Epithelial cell of proximal tubule (primary cell): ENCODE measurements at regions not wholly inside any gene's neighbourhood (a gene's known extent, or its start where the extent isn't known, plus 50 kb on each side); places are given as distances from the start of the nearest gene placed in this dataset.

Experiments
- DNase-seq: peaks from one replicate; pipeline ENCODE4 v3.0.0-alpha.2; 2011; ENCODE audit warnings: low read depth
- H3K4me3 ChIP-seq: 2 replicates; pipeline ENCODE4 v1.5.1; 2011; ENCODE audit warnings: low read depth, mild to moderate bottlenecking, low read length
- TF ChIP-seq, protein P1 (sequence below): conservative IDR thresholded peaks from 2 replicates; pipeline ENCODE4 v1.5.1; 2012; ENCODE audit warnings: low read depth, mild to moderate bottlenecking, low read length

DNA sequence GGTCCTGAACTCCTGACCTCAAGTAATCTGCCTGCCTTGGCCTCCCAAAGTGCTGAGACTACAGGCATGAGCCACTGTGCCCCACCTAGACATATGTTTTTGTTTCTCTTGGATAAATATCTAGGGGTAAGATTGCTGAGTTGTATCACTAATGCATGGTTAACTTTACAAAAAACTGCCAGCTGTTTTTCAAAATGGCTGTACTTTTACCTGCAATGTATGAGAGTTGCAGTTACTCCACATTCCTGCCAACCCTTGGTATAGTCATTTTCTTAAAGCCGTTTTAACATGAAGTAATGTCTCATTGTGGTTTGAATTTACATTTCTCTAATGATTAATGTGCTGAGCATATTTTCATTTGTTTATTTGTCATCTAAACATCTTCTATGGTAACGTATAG is 289.7 kb downstream of the UTRN start:
- DNase-seq = no peak
- no peak overlapping the region for H3K4me3 ChIP-seq
- TF ChIP-seq, protein P1, sequence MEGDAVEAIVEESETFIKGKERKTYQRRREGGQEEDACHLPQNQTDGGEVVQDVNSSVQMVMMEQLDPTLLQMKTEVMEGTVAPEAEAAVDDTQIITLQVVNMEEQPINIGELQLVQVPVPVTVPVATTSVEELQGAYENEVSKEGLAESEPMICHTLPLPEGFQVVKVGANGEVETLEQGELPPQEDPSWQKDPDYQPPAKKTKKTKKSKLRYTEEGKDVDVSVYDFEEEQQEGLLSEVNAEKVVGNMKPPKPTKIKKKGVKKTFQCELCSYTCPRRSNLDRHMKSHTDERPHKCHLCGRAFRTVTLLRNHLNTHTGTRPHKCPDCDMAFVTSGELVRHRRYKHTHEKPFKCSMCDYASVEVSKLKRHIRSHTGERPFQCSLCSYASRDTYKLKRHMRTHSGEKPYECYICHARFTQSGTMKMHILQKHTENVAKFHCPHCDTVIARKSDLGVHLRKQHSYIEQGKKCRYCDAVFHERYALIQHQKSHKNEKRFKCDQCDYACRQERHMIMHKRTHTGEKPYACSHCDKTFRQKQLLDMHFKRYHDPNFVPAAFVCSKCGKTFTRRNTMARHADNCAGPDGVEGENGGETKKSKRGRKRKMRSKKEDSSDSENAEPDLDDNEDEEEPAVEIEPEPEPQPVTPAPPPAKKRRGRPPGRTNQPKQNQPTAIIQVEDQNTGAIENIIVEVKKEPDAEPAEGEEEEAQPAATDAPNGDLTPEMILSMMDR = no peak

DNA sequence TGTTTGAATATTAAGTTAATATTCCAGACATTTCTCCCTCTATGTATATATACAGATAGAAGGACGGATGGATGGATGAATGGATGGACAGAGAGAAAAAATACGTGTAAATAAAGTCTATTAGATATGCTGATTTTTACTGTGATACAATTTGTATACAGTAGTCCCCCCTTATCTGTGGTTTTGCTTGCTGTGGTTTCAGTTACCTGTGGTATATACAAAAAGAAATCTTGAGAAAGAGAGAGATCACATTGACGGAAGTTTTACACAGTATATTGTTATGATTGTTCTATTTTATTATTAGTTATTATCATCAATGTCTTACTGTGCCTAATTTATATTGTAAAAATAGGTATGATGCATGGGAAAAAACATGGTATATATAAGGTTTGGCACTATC is 290.2 kb downstream of the UTRN start:
- TF ChIP-seq, protein P1 = no peak
- DNase-seq = no peak

DNA sequence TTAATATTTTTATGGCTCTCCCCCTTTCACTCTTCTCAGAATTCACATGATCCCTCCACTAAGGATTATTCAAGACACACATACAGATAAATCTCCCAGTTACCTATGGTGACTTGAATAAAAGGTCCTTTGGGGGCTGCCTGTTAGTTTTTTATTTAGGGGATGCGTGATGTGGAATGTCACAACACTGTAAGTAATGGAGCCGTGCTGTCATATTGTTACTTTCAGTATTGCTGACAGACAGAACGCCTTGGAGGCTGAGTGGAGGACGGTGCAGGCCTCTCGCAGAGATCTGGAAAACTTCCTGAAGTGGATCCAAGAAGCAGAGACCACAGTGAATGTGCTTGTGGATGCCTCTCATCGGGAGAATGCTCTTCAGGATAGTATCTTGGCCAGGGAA is 291.7 kb downstream of the UTRN start:
- H3K4me3 ChIP-seq = no peak overlapping the region
- TF ChIP-seq, protein P1 = no peak
- DNase-seq = no peak

More for the DNA sequence above, 290.2 kb downstream of the UTRN start:
- H3K4me3 ChIP-seq = no peak overlapping the region

DNA sequence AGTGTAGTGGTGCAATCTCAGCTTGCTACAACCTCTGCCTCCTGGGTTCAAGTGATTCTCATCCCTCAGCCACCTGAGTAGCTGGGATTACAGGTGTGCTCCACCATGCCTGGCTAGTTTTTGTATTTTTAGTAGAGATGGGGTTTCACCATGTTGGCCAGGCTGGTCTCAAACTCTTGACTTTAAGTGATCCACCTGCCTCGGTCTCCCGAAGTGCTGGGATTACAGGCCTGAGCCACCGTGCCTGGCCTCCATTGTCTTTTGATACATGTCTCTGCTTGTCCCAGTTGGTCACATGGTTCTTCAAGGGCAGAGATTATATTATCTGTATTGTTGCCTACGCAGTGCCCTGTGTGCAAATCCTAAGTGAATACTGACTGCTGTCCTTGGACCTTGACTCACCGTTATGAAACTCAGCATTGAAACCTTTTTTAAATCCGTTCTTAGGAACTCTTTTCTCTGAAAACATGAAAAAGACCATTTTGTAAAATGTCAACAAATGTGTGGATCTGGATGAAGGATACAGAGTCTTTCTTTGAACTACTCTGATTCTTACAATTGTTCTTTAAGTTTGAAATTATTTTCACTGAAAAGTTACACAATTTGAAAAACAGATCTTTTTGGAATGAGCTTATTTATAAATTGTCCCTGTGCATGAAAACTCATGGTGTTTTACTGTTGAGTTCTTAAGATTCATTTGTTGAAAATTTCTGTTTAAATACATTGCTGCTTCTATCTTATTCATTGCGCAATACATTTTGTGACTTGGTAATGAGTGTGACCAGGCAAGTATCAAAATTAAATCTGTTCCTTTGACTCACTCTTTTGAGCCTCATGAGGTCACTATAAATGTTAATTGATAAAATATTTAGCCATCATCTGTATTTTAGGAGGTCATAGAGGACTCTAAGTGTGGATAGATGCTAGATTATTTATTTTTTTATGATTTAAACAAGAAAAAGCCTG is 293.5 kb downstream of the UTRN start:
- TF ChIP-seq, protein P1 = no peak
- H3K4me3 ChIP-seq = no peak overlapping the region
- DNase-seq = no peak

DNA sequence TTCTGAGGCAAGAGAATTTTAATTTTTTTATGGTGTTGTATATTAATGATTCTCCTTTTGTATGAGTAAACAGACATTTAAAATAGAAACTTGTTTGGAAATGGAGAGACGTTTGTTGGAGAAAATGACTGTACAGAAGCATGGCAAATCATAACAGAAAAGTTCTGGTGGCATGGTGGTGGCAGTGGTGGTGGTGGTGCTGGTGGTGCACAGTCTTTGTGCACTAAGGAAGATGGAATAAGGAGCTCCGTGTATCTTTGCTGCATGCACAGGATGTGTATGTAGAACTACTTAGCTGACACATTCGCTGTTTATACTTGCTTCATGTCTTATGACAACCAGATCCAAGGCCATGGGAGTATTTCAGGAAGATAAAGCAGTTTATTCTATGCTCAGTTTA is 294.9 kb downstream of the UTRN start:
- TF ChIP-seq, protein P1 = no peak
- no peak overlapping the region for H3K4me3 ChIP-seq
- DNase-seq = no peak

DNA sequence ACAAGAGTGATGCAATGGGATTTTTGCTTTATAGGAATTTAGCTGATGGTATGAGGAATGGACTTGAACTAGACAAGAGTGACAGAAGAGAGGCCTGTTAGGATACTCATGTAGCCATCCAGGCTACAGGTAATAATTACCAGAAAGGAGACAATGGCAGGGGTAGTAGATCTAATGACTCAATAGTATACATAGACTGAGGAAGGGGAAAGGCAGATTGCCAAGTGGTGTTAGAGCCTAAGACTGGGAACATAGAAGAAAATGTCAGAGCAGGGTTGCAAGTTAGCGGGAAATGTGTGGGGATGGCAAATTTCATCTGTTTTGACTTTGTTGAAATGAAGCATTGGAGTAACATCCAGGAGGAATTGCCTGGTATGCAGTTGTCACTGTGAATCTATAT is 295.6 kb downstream of the UTRN start:
- TF ChIP-seq, protein P1 = no peak
- DNase-seq = no peak
- no peak overlapping the region for H3K4me3 ChIP-seq
